SK-N-SH (cell line): ENCODE measurements at regions not wholly inside any gene's neighbourhood (a gene's known extent, or its start where the extent isn't known, plus 50 kb on each side); places are given as distances from the start of the nearest gene placed in this dataset.

Source experiments
- EP300 ChIP-seq, 2 experiments: IDR thresholded peaks; 2 replicates each; pipeline versions ENCODE4 v1.4.0 to v1.6.1; 2012; ENCODE audit warnings: borderline replicate concordance in 1 of 2, low read depth in 1 of 2, low read length in 1 of 2
- EZH2phosphoT487 ChIP-seq: fragments of 200-600 bp; sonication (generic); IDR thresholded peaks from 2 replicates; pipeline ENCODE4 v1.6.1; 2017; ENCODE audit warnings: low read depth, mixed run types, mild to moderate bottlenecking, antibody characterized with exemption, moderate library complexity, borderline replicate concordance
- POLR2AphosphoS5 ChIP-seq: IDR thresholded peaks from 2 replicates; pipeline ENCODE4 v1.6.1; 2012; ENCODE audit warnings: low read depth, low read length
- YY1 ChIP-seq: IDR thresholded peaks from 2 replicates; pipeline ENCODE4 v1.4.0; 2012; ENCODE audit warnings: low read depth, mild to moderate bottlenecking

DNA sequence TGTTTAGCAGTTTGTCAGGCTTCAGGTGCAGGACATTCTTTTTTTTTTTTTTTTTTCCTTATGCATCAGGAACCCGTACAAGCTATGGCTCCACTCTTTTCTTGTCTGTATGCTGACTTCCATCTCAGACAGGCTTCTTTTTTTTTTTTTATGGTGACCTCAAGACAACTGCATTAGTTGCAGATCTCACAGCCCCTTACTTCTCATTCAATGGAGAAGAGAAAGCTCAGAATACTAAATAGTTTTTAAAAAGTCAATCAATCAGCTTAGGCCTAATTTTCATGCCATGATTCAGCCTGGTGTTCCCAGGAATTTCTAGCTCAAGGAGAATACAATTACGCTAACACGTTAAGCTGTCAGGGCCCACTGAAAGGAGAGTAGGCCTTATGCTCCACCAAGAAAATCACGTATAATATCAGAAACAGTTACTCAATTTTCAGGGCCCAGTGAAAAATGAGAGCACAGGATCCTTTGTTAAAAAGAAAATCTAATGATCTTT is 1596.0 kb upstream of the MIR17HG start:
- no peak for TF ChIP-seq YY1
- no peak for TF ChIP-seq EP300 (IDR thresholded peaks at IDR 0.05; ENCODE audit: borderline replicate concordance in 1 of 2, low read depth in 1 of 2, low read length in 1 of 2)
- no peak for TF ChIP-seq POLR2AphosphoS5
- TF ChIP-seq EZH2phosphoT487 = no peak
